ENCODE measurements at regions not wholly inside any gene's neighbourhood (a gene's known extent, or its start where the extent isn't known, plus 50 kb on each side); places are given as distances from the start of the nearest gene placed in this dataset.

GRCh38 chr4:182015014-182015413 is 228.2 kb upstream of the TENM3 start:
- TF ChIP-seq POLR2A (IDR thresholded peaks at IDR 0.05), result no peak
- TF ChIP-seq CTCF (IDR thresholded peaks at IDR 0.05), result no peak
